ENCODE measurements at regions not wholly inside any gene's neighbourhood (a gene's known extent, or its start where the extent isn't known, plus 50 kb on each side); places are given as distances from the start of the nearest gene placed in this dataset.

DNA sequence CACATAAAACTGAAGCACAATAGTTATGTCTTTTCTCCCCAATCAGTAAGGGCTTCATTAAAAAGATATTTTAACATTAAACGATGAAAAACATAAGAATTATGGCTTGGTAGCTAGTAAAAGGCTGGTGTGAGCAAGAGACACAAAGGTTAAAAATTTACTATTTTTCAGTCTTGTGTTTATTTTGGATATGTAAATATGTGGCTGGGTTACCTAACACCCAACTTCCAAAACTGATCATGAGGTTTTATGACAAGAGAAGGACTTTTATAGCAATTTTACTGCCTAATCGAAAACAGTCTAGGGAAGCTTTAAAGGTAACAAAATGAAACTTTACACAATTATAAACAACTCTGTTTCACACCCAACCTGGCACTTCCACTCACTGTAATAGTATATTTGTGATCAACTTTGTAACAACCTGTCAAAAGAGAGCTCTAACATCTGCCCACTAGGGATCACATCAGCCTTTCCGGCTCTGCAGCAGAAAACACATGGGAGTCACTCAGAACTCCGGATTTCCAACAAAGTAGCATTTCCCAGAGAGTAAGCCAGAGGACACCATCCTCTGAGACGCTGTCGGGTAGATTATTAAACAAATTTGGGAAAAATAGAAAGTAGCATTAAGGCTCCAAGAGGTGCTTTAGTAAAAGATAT lies 123.4 kb upstream of the C2CD4B start:
- Histone ChIP-seq H3K4me1 (no peaks in the 10 kb centered on the region), H3K9me3 (peaks cover 8% of the 10 kb centered on the region), H3K27ac (no peak overlapping the region), H3K4me3 (no peak overlapping the region), H3K27me3 (no peaks in the 10 kb centered on the region), H3K4me2 (no peak overlapping the region), H3K36me3 (no peaks in the 10 kb centered on the region), H4K20me1 (no peaks in the 10 kb centered on the region), H3K9ac (no peak overlapping the region)
- no peak for TF ChIP-seq Cebpa-rat (IDR thresholded peaks at IDR 0.05)

- no peaks in the 10 kb centered on the region for H3K4me1 ChIP-seq
- H3K36me3 ChIP-seq, result no peaks in the 10 kb centered on the region
- H3K9me3 ChIP-seq, result peaks cover 26% of the 10 kb centered on the region
- no peak overlapping the region for H3K4me3 ChIP-seq
- H3K4me2 ChIP-seq, result no peak overlapping the region
- no peak for TF ChIP-seq Cebpa-rat (IDR thresholded peaks at IDR 0.05)
- no peak overlapping the region for H3K9ac ChIP-seq
- H4K20me1 ChIP-seq, result no peaks in the 10 kb centered on the region
- H3K27ac ChIP-seq, result no peak overlapping the region
- H3K27me3 ChIP-seq, result no peaks in the 10 kb centered on the region
These were observed 126.2 kb upstream of the C2CD4B start for GRCh38 chr15:62291262-62291661.

GRCh38 chr15:62296756-62297507 lies 131.8 kb upstream of the C2CD4B start:
- no peak overlapping the region for H3K4me2 ChIP-seq
- no peaks in the 10 kb centered on the region for H4K20me1 ChIP-seq
- no peaks in the 10 kb centered on the region for H3K36me3 ChIP-seq
- H3K4me3 ChIP-seq, result no peak overlapping the region
- H3K9ac ChIP-seq, result no peak overlapping the region
- H3K27me3 ChIP-seq, result no peaks in the 10 kb centered on the region
- H3K27ac ChIP-seq, result no peak overlapping the region
- H3K4me1 ChIP-seq, result peaks cover 10% of the 10 kb centered on the region
- peaks cover 23% of the 10 kb centered on the region for H3K9me3 ChIP-seq
- no peak for TF ChIP-seq Cebpa-rat (IDR thresholded peaks at IDR 0.05)

DNA sequence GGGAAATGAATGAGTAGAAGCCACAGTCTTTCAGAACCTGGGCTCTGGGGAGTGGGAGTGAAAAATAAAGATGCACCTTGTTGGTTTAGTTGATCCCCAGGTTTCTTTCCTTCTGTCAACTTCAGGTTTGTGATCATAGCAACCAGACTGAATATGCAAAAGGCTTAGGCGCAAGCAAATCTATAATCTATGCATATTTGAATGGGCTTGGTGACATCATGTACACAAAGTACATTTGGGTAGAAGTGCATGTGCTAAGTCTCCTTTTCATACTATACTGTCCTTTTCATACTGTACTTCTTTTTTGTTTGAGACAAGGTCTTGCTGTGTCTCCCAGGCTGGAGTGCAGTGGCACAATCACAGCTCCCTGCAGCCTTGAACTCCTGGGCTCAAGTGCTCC lies 132.4 kb upstream of the C2CD4B start:
- H3K9me3 ChIP-seq, result peaks cover 23% of the 10 kb centered on the region
- H3K27ac ChIP-seq, result no peak overlapping the region
- H3K27me3 ChIP-seq, result no peaks in the 10 kb centered on the region
- no peak overlapping the region for H3K4me2 ChIP-seq
- no peak for TF ChIP-seq Cebpa-rat (IDR thresholded peaks at IDR 0.05)
- H3K4me1 ChIP-seq, result peaks cover 14% of the 10 kb centered on the region
- no peak overlapping the region for H3K4me3 ChIP-seq
- no peaks in the 10 kb centered on the region for H3K36me3 ChIP-seq
- no peaks in the 10 kb centered on the region for H4K20me1 ChIP-seq
- no peak overlapping the region for H3K9ac ChIP-seq

DNA sequence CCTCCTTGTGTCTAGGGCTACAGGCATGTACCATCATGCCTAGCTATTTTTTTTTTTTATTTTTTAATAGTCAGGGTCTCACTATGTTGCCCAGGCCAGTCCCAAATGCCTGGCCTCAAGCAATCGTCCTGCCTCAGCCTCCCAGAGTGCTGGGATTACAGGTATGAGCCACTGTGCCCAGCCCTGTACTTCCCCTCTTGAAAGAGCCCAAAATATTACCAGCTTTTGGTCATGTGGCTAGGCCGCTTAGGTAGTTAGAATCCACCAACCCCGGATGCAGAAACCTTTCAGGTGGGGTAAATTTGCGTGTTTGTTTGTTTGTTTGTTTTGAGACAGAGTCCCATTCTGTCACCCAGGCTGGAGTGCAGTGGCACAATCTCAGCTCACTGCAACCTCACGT lies 132.8 kb upstream of the C2CD4B start:
- Histone ChIP-seq H3K27ac (no peak overlapping the region), H3K4me2 (no peak overlapping the region), H3K9ac (no peak overlapping the region), H3K36me3 (no peaks in the 10 kb centered on the region), H3K4me3 (no peak overlapping the region), H4K20me1 (no peaks in the 10 kb centered on the region), H3K27me3 (no peaks in the 10 kb centered on the region), H3K4me1 (peaks cover 18% of the 10 kb centered on the region), H3K9me3 (peaks cover 23% of the 10 kb centered on the region)
- no peak for TF ChIP-seq Cebpa-rat (IDR thresholded peaks at IDR 0.05)

- H3K4me2 ChIP-seq, result peak overlapping the region; percentile 13; the same call in 1 of the 2 replicates
- no peak overlapping the region for H3K4me3 ChIP-seq
- no peak overlapping the region for H3K27ac ChIP-seq
- H3K27me3 ChIP-seq, result no peaks in the 10 kb centered on the region
- H3K4me1 ChIP-seq, result peaks cover 27% of the 10 kb centered on the region
- H3K9me3 ChIP-seq, result peaks cover 21% of the 10 kb centered on the region
- no peaks in the 10 kb centered on the region for H3K36me3 ChIP-seq
- no peak for TF ChIP-seq Cebpa-rat (IDR thresholded peaks at IDR 0.05)
- no peaks in the 10 kb centered on the region for H4K20me1 ChIP-seq
- H3K9ac ChIP-seq, result no peak overlapping the region
These were observed 133.7 kb upstream of the C2CD4B start for GRCh38 chr15:62298811-62299210.

DNA sequence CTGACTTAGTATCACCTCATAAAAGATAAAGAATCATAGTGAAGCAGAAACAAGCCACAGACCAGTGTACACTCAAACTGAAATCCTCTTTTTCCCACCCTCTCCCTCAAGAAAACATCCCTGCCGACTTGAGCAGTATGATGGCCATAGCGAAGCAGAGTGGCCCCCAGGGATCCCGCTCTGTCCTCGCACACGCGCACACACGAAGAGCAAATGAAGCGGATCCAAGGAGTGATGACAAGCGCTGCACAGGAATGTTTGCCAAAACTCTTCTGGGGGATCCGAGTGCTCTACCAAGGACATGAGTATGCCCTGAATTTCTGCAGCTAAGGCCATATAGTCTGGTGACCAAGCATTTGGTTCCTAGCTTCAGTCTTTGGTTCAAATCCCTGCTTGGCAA lies 134.5 kb upstream of the C2CD4B start:
- TF ChIP-seq Cebpa-rat (IDR thresholded peaks at IDR 0.05), result no peak
- H3K4me2 ChIP-seq, result no peak overlapping the region
- peaks cover 14% of the 10 kb centered on the region for H3K9me3 ChIP-seq
- H3K4me1 ChIP-seq, result peaks cover 34% of the 10 kb centered on the region
- H3K36me3 ChIP-seq, result no peaks in the 10 kb centered on the region
- no peak overlapping the region for H3K27ac ChIP-seq
- no peak overlapping the region for H3K9ac ChIP-seq
- H3K27me3 ChIP-seq, result no peaks in the 10 kb centered on the region
- H4K20me1 ChIP-seq, result no peaks in the 10 kb centered on the region
- no peak overlapping the region for H3K4me3 ChIP-seq

DNA sequence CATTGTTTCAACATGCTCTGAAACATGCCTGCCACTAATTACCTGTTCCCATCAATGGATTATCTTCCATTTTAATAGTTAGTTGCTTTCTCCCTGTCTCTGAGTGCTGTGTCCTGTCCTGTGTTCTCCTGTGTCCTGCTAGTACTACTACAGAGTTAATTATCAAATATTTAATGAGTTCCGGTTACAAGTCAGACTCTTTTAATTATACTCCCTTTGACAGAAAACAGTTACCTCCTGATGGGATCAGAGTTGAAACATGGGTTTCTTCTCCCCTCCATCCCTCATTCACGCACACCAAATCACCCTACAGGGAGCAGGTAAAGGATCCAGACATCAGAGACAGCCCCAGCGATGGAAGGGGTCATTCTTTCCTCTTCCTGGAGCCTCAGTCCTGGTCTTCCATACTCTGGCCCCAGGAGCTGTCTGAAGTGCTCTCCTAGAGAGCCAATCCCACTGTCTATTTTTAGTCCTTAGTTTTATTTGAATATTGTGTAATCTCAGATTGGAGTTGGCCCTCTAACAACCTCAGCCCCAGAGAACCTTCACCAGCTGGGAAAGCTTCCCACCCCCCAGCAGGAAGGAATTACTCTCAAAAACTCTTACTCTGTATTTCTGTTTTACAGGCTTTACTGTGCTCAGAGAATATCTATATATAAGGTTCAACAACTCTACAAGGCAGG lies 137.0 kb upstream of the C2CD4B start:
- Histone ChIP-seq H3K9ac (no peak overlapping the region), H3K36me3 (no peaks in the 10 kb centered on the region), H3K27ac (no peak overlapping the region), H3K4me2 (no peak overlapping the region), H3K9me3 (peaks cover 4% of the 10 kb centered on the region; the same call in 1 of the 2 replicates), H3K4me3 (no peak overlapping the region), H4K20me1 (no peaks in the 10 kb centered on the region), H3K4me1 (peaks cover 59% of the 10 kb centered on the region), H3K27me3 (no peaks in the 10 kb centered on the region)
- TF ChIP-seq Cebpa-rat (IDR thresholded peaks at IDR 0.05), result no peak

GRCh38 chr15:62306851-62307504 lies 141.9 kb upstream of the C2CD4B start:
- Histone ChIP-seq H4K20me1 (no peaks in the 10 kb centered on the region), H3K27me3 (no peaks in the 10 kb centered on the region), H3K9ac (peak overlapping the region; percentile 52; the same call in 1 of the 2 replicates), H3K4me2 (peak overlapping the region; percentile 73), H3K4me3 (no peak overlapping the region), H3K4me1 (peaks cover 52% of the 10 kb centered on the region), H3K27ac (peak overlapping the region; percentile 48; the same call in 1 of the 2 replicates), H3K9me3 (peaks cover 5% of the 10 kb centered on the region; the same call in 1 of the 2 replicates), H3K36me3 (no peaks in the 10 kb centered on the region)
- TF ChIP-seq Cebpa-rat (IDR thresholded peaks at IDR 0.05), result no peak

All from BLaER1 (cell line).